B cell (primary cell): ENCODE measurements at regions not wholly inside any gene's neighbourhood (a gene's known extent, or its start where the extent isn't known, plus 50 kb on each side); places are given as distances from the start of the nearest gene placed in this dataset.

Experiments used
- ATAC-seq: fragments of 200-7000 bp; cut with Tn5 transposase; one replicate; pipeline ENCODE4 v1.10.0; 2021; ENCODE audit warnings: low read depth, mild to moderate bottlenecking, moderate number of reproducible peaks, moderate library complexity
- CTCF ChIA-PET: fragments of 350-600 bp; sonication (Branson Sonifier 250); formaldehyde crosslinking; loops from one replicate; lab custom pipeline; 2021; ENCODE audit warnings: antibody characterized with exemption, inconsistent platforms; lab: Charles Lee
- POLR2A ChIA-PET: fragments of 350-600 bp; sonication (Branson Sonifier 250); formaldehyde crosslinking; loops from one replicate; lab custom pipeline; 2021; ENCODE audit warnings: antibody characterized with exemption; lab: Charles Lee
- DNase-seq: peaks from one replicate; pipeline ENCODE4 v3.0.0; 2013
- H2AFZ ChIP-seq: 2 replicates; pipeline ENCODE4 v1.6.1; 2012; ENCODE audit warnings: mild to moderate bottlenecking, low read depth, low read length; ENCODE audit not compliant: insufficient read depth, poor library complexity, severe bottlenecking
- H3K27ac ChIP-seq, 2 donors: 1 replicate in 1 of 2; 2 replicates in 1 of 2; pipeline ENCODE4 v1.5.1; 2012 to 2013; ENCODE audit warnings: low read length in 2 of 2, mild to moderate bottlenecking in 2 of 2, moderate library complexity in 1 of 2
- H3K27me3 ChIP-seq, 4 experiments: fragments of 200-600 bp in 1 of 4; sonication (generic) in 1 of 4; replicated peaks in 1 of 4; 1 replicate in 2 of 4; 2 replicates in 2 of 4; pipeline versions ENCODE4 v1.6.1 to v1.7.0; 2013 to 2016; ENCODE audit warnings: low read length in 3 of 4, mild to moderate bottlenecking in 2 of 4, mixed read lengths in 1 of 4, moderate library complexity in 1 of 4; ENCODE audit not compliant: insufficient read depth in 4 of 4, control insufficient read depth in 3 of 4; ENCODE audit errors: control extremely low read depth in 1 of 4
- H3K36me3 ChIP-seq, 2 experiments: replicated peaks in 1 of 2; 1 replicate in 1 of 2; 2 replicates in 1 of 2; pipeline versions ENCODE4 v1.6.1 to v1.7.1; 2013; ENCODE audit warnings: low read length in 1 of 2; ENCODE audit not compliant: insufficient read depth in 2 of 2, control insufficient read depth in 1 of 2; ENCODE audit errors: control extremely low read depth in 1 of 2, extremely low read depth in 1 of 2
- H3K4me1 ChIP-seq, 2 donors: fragments of 200-600 bp in 1 of 2; sonication (generic) in 1 of 2; 1 replicate in 1 of 2; 2 replicates in 1 of 2; pipeline versions ENCODE4 v1.5.1 to v1.6.1; 2013 to 2017; ENCODE audit warnings: low read length in 2 of 2; ENCODE audit not compliant: control insufficient read depth in 2 of 2, insufficient read depth in 2 of 2
- H3K4me2 ChIP-seq: replicated peaks from 2 replicates; pipeline ENCODE3; 2012; ENCODE audit warnings: mild to moderate bottlenecking, low read depth, low read length; ENCODE audit not compliant: poor library complexity, severe bottlenecking
- H3K4me3 ChIP-seq, 5 experiments: fragments of 200-600 bp in 1 of 5; sonication (generic) in 1 of 5; 1 replicate in 3 of 5; 2 replicates in 2 of 5; pipeline versions ENCODE4 v1.5.1 to v1.7.0; 2011 to 2016; ENCODE audit warnings: low read length in 4 of 5, mild to moderate bottlenecking in 4 of 5, low read depth in 2 of 5, control low read depth in 1 of 5, moderate library complexity in 1 of 5; ENCODE audit not compliant: insufficient read depth in 1 of 5; ENCODE audit errors: control extremely low read depth in 1 of 5, extremely low read depth in 1 of 5
- H3K79me2 ChIP-seq: fragments of 200-600 bp; sonication (generic); one replicate; pipeline ENCODE4 v1.6.0; 2016; ENCODE audit warnings: low read length; ENCODE audit not compliant: control insufficient read depth, insufficient read depth
- H3K9ac ChIP-seq: fragments of 200-600 bp; sonication (generic); 2 replicates; pipeline ENCODE4 v1.6.1; 2017; ENCODE audit warnings: mild to moderate bottlenecking, low read length, moderate library complexity
- H3K9me3 ChIP-seq, 3 donors: one replicate each; pipeline versions ENCODE4 v1.6.1 to v1.7.1; 2013; ENCODE audit warnings: low read length in 2 of 3; ENCODE audit not compliant: control insufficient read depth in 2 of 3, insufficient read depth in 1 of 3; ENCODE audit errors: control extremely low read depth in 1 of 3
- H4K20me1 ChIP-seq: 2 replicates; pipeline ENCODE4 v1.6.0; 2012; ENCODE audit warnings: mild to moderate bottlenecking, low read length; ENCODE audit not compliant: insufficient read depth, control insufficient read depth, poor library complexity, severe bottlenecking
- H3K27ac Mint-ChIP-seq: one replicate; pipeline ENCODE4 v1.8.0; 2021; ENCODE audit warnings: mixed read lengths
- H3K27me3 Mint-ChIP-seq: one replicate; pipeline ENCODE4 v1.8.0; 2021; ENCODE audit warnings: mixed read lengths
- H3K4me1 Mint-ChIP-seq: one replicate; pipeline ENCODE4 v1.8.0; 2021; ENCODE audit warnings: mixed read lengths
- H3K4me3 Mint-ChIP-seq: one replicate; pipeline ENCODE4 v1.8.0; 2021; ENCODE audit warnings: mixed read lengths
- H3K9me3 Mint-ChIP-seq: one replicate; pipeline ENCODE4 v1.8.0; 2022; ENCODE audit warnings: mixed read lengths; ENCODE audit not compliant: insufficient read depth
- EZH2 ChIP-seq: IDR thresholded peaks from 2 replicates; pipeline ENCODE4 v1.6.1; 2012; ENCODE audit warnings: borderline replicate concordance, low read depth, mild to moderate bottlenecking, moderate library complexity, low read length; ENCODE audit not compliant: insufficient read depth, poor library complexity, severe bottlenecking
- WGBS: methylation state at CpG from one replicate; pipeline ENCODE4 v1.1.5; 2013; ENCODE audit warnings: missing lambda C conversion rate; ENCODE audit not compliant: insufficient coverage; 5-methylcytosine and 5-hydroxymethylcytosine counted together
- intact Hi-C: fragments of 100-400 bp; cut with micrococcal nuclease; formaldehyde crosslinking; loops from one replicate; pipeline ENCODE4 v1.10.0; 2022
- TF ChIP-seq, protein P1 (sequence below): fragments of 200-600 bp; IDR thresholded peaks from one replicate; pipeline ENCODE4 v1.8.0; 2022; ENCODE audit warnings: antibody characterized with exemption, mild to moderate bottlenecking

GRCh38 chr15:88322461-88322860 is 65.9 kb upstream of the NTRK3 start:
- ChIA-PET POLR2A (no interaction called here), CTCF (no interaction called here)
- Histone ChIP-seq H3K4me1 (no peaks in the 10 kb centered on the region), H3K27ac (no peak overlapping the region), H3K36me3 (no peaks in the 10 kb centered on the region), H3K9ac (no peak overlapping the region), H3K4me3 (no peak overlapping the region), H3K27me3 (no peaks in the 10 kb centered on the region), H4K20me1 (no peaks in the 10 kb centered on the region), H3K9me3 (no peaks in the 10 kb centered on the region), H3K4me2 (no peak overlapping the region), H3K79me2 (no peaks in the 10 kb centered on the region), H2AFZ (no peak overlapping the region)
- no peaks in the 10 kb centered on the region for H3K4me1 Mint-ChIP-seq
- intact Hi-C loops = no loop called here
- ATAC-seq (no peak), DNase-seq (no peak)
- H3K27ac Mint-ChIP-seq = no peak overlapping the region
- WGBS = 100% methylated on average over 1 of the region's 3 CpGs
- no peak overlapping the region for H3K4me3 Mint-ChIP-seq
- H3K9me3 Mint-ChIP-seq = no peaks in the 10 kb centered on the region
- peaks cover 36% of the 10 kb centered on the region for H3K27me3 Mint-ChIP-seq
- TF ChIP-seq EZH2 = no peak
- TF ChIP-seq, protein P1, sequence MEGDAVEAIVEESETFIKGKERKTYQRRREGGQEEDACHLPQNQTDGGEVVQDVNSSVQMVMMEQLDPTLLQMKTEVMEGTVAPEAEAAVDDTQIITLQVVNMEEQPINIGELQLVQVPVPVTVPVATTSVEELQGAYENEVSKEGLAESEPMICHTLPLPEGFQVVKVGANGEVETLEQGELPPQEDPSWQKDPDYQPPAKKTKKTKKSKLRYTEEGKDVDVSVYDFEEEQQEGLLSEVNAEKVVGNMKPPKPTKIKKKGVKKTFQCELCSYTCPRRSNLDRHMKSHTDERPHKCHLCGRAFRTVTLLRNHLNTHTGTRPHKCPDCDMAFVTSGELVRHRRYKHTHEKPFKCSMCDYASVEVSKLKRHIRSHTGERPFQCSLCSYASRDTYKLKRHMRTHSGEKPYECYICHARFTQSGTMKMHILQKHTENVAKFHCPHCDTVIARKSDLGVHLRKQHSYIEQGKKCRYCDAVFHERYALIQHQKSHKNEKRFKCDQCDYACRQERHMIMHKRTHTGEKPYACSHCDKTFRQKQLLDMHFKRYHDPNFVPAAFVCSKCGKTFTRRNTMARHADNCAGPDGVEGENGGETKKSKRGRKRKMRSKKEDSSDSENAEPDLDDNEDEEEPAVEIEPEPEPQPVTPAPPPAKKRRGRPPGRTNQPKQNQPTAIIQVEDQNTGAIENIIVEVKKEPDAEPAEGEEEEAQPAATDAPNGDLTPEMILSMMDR = no peak

DNA sequence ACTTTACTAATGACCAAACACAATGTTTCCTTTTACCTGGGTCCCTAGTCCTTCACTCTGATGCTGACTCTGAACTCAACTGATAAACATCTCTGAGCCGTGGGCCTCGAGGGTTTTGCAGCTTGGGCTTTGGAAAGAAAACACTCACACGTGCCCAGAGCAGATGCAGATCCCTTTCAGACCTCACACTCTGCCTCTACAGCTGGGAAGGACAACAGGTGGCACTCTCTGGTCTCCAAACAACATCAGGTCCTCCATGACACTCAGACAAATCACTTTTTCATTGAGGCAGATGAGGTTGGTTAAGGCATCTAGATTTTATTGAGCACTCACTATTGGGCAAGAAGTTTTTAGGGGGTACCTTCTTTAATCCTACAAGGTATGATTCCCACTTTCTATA is 64.7 kb upstream of the NTRK3 start:
- Histone ChIP-seq H3K4me3 (no peak overlapping the region), H2AFZ (no peak overlapping the region), H3K27me3 (no peaks in the 10 kb centered on the region), H3K27ac (no peak overlapping the region), H4K20me1 (no peaks in the 10 kb centered on the region), H3K9me3 (no peaks in the 10 kb centered on the region), H3K4me2 (no peak overlapping the region), H3K4me1 (no peaks in the 10 kb centered on the region), H3K79me2 (no peaks in the 10 kb centered on the region), H3K9ac (no peak overlapping the region), H3K36me3 (no peaks in the 10 kb centered on the region)
- ATAC-seq = no peak
- 41% methylated on average over 3 of the region's 3 CpGs for whole genome bisulfite sequencing
- DNase-seq = no peak
- no peaks in the 10 kb centered on the region for H3K4me1 Mint-ChIP-seq
- no peak overlapping the region for H3K4me3 Mint-ChIP-seq
- TF ChIP-seq, protein P1 = no peak
- no peak for TF ChIP-seq EZH2
- intact Hi-C loops = no loop called here
- H3K9me3 Mint-ChIP-seq = no peaks in the 10 kb centered on the region
- ChIA-PET CTCF (no interaction called here), POLR2A (no interaction called here)
- H3K27me3 Mint-ChIP-seq = peaks cover 38% of the 10 kb centered on the region
- no peak overlapping the region for H3K27ac Mint-ChIP-seq
